Type B pancreatic cell (in vitro differentiated cells): ENCODE measurements at regions not wholly inside any gene's neighbourhood (a gene's known extent, or its start where the extent isn't known, plus 50 kb on each side); places are given as distances from the start of the nearest gene placed in this dataset.
A peak's percentile ranks its signal among the peaks of the same experiment; 100 is the strongest.

Experiments
- DNase-seq: peaks from one replicate; pipeline ENCODE4 v3.0.0; 2021; ENCODE audit warnings: mixed read lengths; ENCODE audit not compliant: unreplicated experiment; ENCODE audit errors: extremely low spot score
- H3K27ac Mint-ChIP-seq: 2 replicates; pipeline ENCODE4 v1.8.0; 2021; ENCODE audit warnings: mild to moderate bottlenecking, mixed read lengths
- H3K27me3 Mint-ChIP-seq: 2 replicates; pipeline ENCODE4 v1.8.0; 2021; ENCODE audit warnings: mixed read lengths
- H3K36me3 Mint-ChIP-seq: 2 replicates; pipeline ENCODE4 v1.8.0; 2021; ENCODE audit warnings: mixed read lengths
- H3K4me1 Mint-ChIP-seq: one replicate; pipeline ENCODE4 v1.8.0; 2021; ENCODE audit warnings: mixed read lengths; ENCODE audit not compliant: unreplicated experiment
- H3K4me3 Mint-ChIP-seq: 2 replicates; pipeline ENCODE4 v1.8.0; 2021; ENCODE audit warnings: mild to moderate bottlenecking, mixed read lengths
- H3K9me3 Mint-ChIP-seq: 2 replicates; pipeline ENCODE4 v1.8.0; 2021; ENCODE audit warnings: mixed read lengths
- CTCF ChIP-seq: fragments of 200-600 bp; sonication (generic); conservative IDR thresholded peaks from 2 replicates; pipeline ENCODE4 v1.5.0; 2021; ENCODE audit warnings: antibody characterized with exemption, mild to moderate bottlenecking

DNA sequence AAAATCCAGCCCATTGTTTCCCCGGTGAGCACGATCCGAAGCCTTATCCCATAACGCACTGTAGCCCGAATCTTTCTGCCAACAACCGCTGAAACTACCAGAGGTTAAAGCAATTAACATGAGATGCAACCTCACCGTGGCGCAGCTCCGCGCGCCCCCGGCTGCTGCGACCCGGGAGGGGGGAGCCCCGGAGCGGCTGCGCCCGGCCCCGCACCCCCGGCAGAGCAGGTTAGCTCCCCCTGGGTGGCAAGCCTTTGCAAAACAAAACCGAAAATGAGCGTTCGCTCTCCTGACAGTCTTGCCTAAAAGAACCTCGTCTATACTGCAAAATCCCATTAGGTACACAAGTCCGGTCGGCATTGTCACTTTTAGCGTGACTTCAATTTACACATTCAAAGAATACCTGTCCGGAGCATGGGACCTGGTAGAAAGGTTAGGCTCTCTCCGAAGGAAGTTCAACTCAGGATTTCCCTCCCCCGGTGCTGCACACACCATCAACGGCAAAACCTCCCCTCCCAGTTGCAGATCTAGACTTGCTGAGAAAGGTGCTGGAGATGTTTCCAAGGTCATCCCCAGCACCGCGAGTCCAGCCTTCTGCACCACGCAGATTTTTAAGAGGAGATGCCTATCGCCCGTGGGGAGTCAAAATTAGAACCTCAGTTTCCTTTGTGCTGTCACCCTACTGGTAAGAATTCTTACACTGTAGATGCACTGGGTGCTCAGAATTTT lies 107.5 kb downstream of the ZNF281 start:
- peaks cover 9% of the 10 kb centered on the region for H3K9me3 Mint-ChIP-seq
- H3K27ac Mint-ChIP-seq: no peak overlapping the region
- no peak for DNase-seq
- peak overlapping the region; percentile 85 for H3K4me3 Mint-ChIP-seq
- no peak for TF ChIP-seq CTCF
- H3K4me1 Mint-ChIP-seq: peaks cover 3% of the 10 kb centered on the region
- no peaks in the 10 kb centered on the region for H3K36me3 Mint-ChIP-seq
- peaks cover 61% of the 10 kb centered on the region for H3K27me3 Mint-ChIP-seq

DNA sequence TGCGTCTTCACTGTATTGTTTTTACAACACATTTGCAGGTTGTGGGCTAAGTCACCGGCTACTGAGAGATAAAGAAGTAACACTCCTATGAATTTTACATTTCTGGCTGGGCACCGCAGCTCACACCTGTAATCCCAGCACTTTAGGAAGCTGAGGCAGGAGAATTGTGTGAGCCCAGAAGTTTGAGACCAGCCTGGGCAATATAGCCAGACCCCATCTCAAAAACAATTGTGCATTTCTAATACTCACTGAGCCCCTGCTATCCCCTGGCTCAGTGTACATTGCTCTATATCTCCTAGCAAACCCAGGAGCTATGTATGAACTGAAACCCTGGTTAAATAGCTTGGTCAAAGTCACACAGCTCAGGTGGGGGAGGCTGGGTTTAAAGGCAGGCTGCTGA lies 108.7 kb downstream of the ZNF281 start:
- no peak overlapping the region for H3K27ac Mint-ChIP-seq
- TF ChIP-seq CTCF: no peak
- H3K27me3 Mint-ChIP-seq: peaks cover 60% of the 10 kb centered on the region
- DNase-seq: no peak
- H3K36me3 Mint-ChIP-seq: no peaks in the 10 kb centered on the region
- H3K4me3 Mint-ChIP-seq: no peak overlapping the region
- peaks cover 7% of the 10 kb centered on the region for H3K4me1 Mint-ChIP-seq
- H3K9me3 Mint-ChIP-seq: peaks cover 9% of the 10 kb centered on the region

DNA sequence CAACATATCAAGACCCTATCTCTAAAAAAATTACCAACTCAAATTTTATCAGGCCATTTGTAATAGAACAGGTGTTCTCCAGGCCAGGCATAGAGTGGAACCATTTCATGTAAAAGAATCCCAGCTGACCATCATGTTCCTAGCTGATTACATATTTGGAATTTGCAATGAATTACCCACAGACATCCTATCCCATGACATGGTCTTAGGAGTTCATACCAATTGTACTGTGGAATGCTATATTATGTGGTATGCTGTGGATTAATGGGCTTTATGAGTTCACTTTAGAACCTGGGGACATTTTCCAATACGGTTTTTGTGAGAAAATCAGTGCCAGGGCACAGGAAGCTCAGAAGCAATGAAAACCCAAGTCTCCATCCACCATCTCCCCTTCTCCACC lies 110.3 kb downstream of the ZNF281 start:
- peaks cover 47% of the 10 kb centered on the region for H3K27me3 Mint-ChIP-seq
- no peak for TF ChIP-seq CTCF
- peaks cover 9% of the 10 kb centered on the region for H3K9me3 Mint-ChIP-seq
- no peak overlapping the region for H3K27ac Mint-ChIP-seq
- DNase-seq: no peak
- H3K4me3 Mint-ChIP-seq: no peak overlapping the region
- H3K36me3 Mint-ChIP-seq: no peaks in the 10 kb centered on the region
- peaks cover 8% of the 10 kb centered on the region for H3K4me1 Mint-ChIP-seq

- H3K27me3 Mint-ChIP-seq: peaks cover 39% of the 10 kb centered on the region
- no peak for TF ChIP-seq CTCF
- no peak overlapping the region for H3K4me3 Mint-ChIP-seq
- H3K27ac Mint-ChIP-seq: no peak overlapping the region
- peaks cover 8% of the 10 kb centered on the region for H3K4me1 Mint-ChIP-seq
- H3K9me3 Mint-ChIP-seq: peaks cover 9% of the 10 kb centered on the region
- H3K36me3 Mint-ChIP-seq: no peaks in the 10 kb centered on the region
- DNase-seq: no peak
Observed at GRCh38 chr1:200298242-200298641, 111.6 kb downstream of the ZNF281 start.

DNA sequence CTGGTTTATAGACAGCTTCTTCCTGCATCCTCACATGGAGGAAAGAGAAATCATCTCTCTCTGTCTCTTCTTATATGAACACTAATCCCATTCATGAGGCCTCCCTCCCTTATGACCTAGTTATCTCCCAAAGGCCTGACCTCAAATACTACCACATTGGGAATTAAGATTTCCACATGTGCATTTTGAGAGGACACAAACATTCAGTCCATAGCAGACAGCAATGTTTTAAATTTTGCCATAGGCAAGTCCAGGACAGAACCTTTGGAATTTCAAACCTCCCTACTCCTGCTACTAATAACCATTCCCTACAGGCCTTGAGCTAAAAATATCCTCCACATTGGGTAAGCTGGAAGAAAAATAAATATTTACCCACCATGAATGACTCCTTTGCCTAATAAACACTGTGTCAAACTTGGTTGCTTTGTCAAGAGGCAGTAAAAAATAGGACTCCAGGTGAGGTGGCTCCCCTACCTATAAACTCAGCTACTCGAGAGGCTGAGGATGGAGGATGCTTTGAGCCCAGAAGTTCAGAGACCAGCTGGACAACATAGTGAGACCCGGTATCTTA lies 113.7 kb downstream of the ZNF281 start:
- H3K9me3 Mint-ChIP-seq: peaks cover 9% of the 10 kb centered on the region
- no peak overlapping the region for H3K27ac Mint-ChIP-seq
- peaks cover 5% of the 10 kb centered on the region for H3K4me1 Mint-ChIP-seq
- peaks cover 24% of the 10 kb centered on the region for H3K27me3 Mint-ChIP-seq
- no peaks in the 10 kb centered on the region for H3K36me3 Mint-ChIP-seq
- H3K4me3 Mint-ChIP-seq: no peak overlapping the region
- no peak for DNase-seq
- no peak for TF ChIP-seq CTCF
